ENCODE measurements at regions not wholly inside any gene's neighbourhood (a gene's known extent, or its start where the extent isn't known, plus 50 kb on each side); places are given as distances from the start of the nearest gene placed in this dataset.

DNA sequence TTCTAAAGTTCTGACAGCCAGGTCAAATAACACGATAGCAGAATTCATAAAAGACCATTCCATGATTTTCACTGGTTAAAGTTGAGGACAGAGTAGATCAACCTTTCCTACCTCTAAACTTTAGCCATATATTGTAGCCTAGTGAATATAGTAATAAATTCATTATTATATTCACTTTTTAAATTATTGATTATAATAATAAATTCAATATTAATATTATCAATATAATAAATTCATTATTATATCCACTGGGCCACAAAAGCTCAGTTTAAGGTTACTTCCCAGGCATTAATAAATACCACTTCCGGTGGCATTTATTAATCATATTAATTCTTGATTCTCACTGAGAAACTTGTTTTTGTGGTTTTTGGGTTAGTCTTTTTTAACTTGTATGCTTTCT is 85.7 kb upstream of the GPC6 start:
- TF ChIP-seq FOXO1 (CRISPR knock-in tag; IDR thresholded peaks at IDR 0.05) = no peak
- TF ChIP-seq ZFP37 (CRISPR knock-in tag; IDR thresholded peaks at IDR 0.05; ENCODE audit: borderline replicate concordance) = no peak
- no peak for TF ChIP-seq ZBTB42 (CRISPR knock-in tag; IDR thresholded peaks at IDR 0.05)
- TF ChIP-seq BRD4 (CRISPR knock-in tag; IDR thresholded peaks at IDR 0.05) = no peak
- no peak for TF ChIP-seq MLLT10 (CRISPR knock-in tag; IDR thresholded peaks at IDR 0.05)
- TF ChIP-seq, protein P1, sequence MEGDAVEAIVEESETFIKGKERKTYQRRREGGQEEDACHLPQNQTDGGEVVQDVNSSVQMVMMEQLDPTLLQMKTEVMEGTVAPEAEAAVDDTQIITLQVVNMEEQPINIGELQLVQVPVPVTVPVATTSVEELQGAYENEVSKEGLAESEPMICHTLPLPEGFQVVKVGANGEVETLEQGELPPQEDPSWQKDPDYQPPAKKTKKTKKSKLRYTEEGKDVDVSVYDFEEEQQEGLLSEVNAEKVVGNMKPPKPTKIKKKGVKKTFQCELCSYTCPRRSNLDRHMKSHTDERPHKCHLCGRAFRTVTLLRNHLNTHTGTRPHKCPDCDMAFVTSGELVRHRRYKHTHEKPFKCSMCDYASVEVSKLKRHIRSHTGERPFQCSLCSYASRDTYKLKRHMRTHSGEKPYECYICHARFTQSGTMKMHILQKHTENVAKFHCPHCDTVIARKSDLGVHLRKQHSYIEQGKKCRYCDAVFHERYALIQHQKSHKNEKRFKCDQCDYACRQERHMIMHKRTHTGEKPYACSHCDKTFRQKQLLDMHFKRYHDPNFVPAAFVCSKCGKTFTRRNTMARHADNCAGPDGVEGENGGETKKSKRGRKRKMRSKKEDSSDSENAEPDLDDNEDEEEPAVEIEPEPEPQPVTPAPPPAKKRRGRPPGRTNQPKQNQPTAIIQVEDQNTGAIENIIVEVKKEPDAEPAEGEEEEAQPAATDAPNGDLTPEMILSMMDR (CRISPR knock-in tag; IDR thresholded peaks at IDR 0.05) = no peak
- no peak for TF ChIP-seq HNRNPL (IDR thresholded peaks at IDR 0.05; ENCODE audit: low read depth, low read length)

Measured in HepG2 (cell line).